Ovary (tissue), 3 donors: ENCODE measurements at regions not wholly inside any gene's neighbourhood (a gene's known extent, or its start where the extent isn't known, plus 50 kb on each side); places are given as distances from the start of the nearest gene placed in this dataset.

Source experiments
- EP300 ChIP-seq: sonication (generic); formaldehyde crosslinking; IDR thresholded peaks from one replicate; pipeline ENCODE4 v1.6.1; 2017; ENCODE audit warnings: antibody characterized with exemption
- POLR2A ChIP-seq: fragments of 450-650 bp; IDR thresholded peaks from one replicate; pipeline ENCODE4 v1.6.1; 2017; ENCODE audit warnings: antibody characterized with exemption, mild to moderate bottlenecking, moderate library complexity
- TF ChIP-seq, protein P1 (sequence below), 3 donors: fragments of 450-650 bp in 2 of 3; fragments of 200-600 bp in 1 of 3; IDR thresholded peaks; one replicate each; pipeline versions ENCODE4 v1.5.1 to v1.8.0; 2016 to 2022; ENCODE audit warnings: antibody characterized with exemption in 3 of 3, mild to moderate bottlenecking in 1 of 3
- donor health status: DM: no; HTN: no; CAD: no.

DNA sequence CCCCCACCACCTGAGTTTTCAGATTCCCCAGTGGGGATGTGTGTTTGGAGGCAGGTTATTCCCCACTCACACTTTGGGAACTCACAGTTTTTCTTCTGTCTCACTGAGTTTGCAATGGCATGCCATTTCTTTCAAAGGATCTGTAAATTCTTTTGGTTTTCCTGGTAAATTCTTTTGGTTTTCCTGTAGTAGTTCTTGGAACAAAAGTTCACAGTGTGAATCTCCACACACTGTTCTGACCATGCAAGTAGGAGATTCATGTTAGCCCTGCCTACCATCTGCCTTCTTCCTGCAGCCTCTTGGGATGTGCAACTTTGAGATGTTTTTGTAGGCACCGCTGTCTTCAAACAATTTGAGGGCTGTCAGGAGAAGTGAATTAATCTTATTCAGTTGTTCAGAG is 165.6 kb upstream of the OGFRL1 start:
- TF ChIP-seq, protein P1, sequence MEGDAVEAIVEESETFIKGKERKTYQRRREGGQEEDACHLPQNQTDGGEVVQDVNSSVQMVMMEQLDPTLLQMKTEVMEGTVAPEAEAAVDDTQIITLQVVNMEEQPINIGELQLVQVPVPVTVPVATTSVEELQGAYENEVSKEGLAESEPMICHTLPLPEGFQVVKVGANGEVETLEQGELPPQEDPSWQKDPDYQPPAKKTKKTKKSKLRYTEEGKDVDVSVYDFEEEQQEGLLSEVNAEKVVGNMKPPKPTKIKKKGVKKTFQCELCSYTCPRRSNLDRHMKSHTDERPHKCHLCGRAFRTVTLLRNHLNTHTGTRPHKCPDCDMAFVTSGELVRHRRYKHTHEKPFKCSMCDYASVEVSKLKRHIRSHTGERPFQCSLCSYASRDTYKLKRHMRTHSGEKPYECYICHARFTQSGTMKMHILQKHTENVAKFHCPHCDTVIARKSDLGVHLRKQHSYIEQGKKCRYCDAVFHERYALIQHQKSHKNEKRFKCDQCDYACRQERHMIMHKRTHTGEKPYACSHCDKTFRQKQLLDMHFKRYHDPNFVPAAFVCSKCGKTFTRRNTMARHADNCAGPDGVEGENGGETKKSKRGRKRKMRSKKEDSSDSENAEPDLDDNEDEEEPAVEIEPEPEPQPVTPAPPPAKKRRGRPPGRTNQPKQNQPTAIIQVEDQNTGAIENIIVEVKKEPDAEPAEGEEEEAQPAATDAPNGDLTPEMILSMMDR (IDR thresholded peaks at IDR 0.05): no peak
- TF ChIP-seq POLR2A (no peak), EP300 (no peak)
